ENCODE measurements at regions not wholly inside any gene's neighbourhood (a gene's known extent, or its start where the extent isn't known, plus 50 kb on each side); places are given as distances from the start of the nearest gene placed in this dataset.

- no peaks in the 10 kb centered on the region for H3K36me3 Mint-ChIP-seq (ENCODE audit: low read depth)
- peaks cover 41% of the 10 kb centered on the region for H3K9me3 Mint-ChIP-seq
- H3K4me3 Mint-ChIP-seq (ENCODE audit: low read depth): no peak overlapping the region
- no peak for DNase-seq (ENCODE audit: low spot score)
- intact Hi-C loops (cut with micrococcal nuclease): no loop called here
- no peak overlapping the region for H3K27ac Mint-ChIP-seq
- H3K4me1 Mint-ChIP-seq (ENCODE audit: low read depth): no peaks in the 10 kb centered on the region
- no peaks in the 10 kb centered on the region for H3K27me3 Mint-ChIP-seq (ENCODE audit: low read depth)
Observed at GRCh38 chr3:83683937-83684598, 1274.7 kb upstream of the CADM2 start.

- Mint-ChIP-seq H3K27me3 (ENCODE audit: low read depth) (no peaks in the 10 kb centered on the region), H3K4me3 (ENCODE audit: low read depth) (no peak overlapping the region), H3K9me3 (peaks cover 38% of the 10 kb centered on the region), H3K36me3 (ENCODE audit: low read depth) (no peaks in the 10 kb centered on the region), H3K27ac (no peak overlapping the region), H3K4me1 (ENCODE audit: low read depth) (no peaks in the 10 kb centered on the region)
- intact Hi-C loops (cut with micrococcal nuclease): no loop called here
- no peak for DNase-seq (ENCODE audit: low spot score)
Observed at GRCh38 chr3:83706669-83707068, 1252.1 kb upstream of the CADM2 start.

GRCh38 chr3:83715307-83715706 lies 1243.5 kb upstream of the CADM2 start:
- Mint-ChIP-seq H3K36me3 (ENCODE audit: low read depth) (no peaks in the 10 kb centered on the region), H3K27ac (no peak overlapping the region)

GRCh38 chr3:83729576-83729975 lies 1229.2 kb upstream of the CADM2 start:
- Mint-ChIP-seq H3K36me3 (ENCODE audit: low read depth) (no peaks in the 10 kb centered on the region), H3K9me3 (peaks cover 38% of the 10 kb centered on the region), H3K4me1 (ENCODE audit: low read depth) (no peaks in the 10 kb centered on the region), H3K27me3 (ENCODE audit: low read depth) (no peaks in the 10 kb centered on the region), H3K27ac (no peak overlapping the region), H3K4me3 (ENCODE audit: low read depth) (no peak overlapping the region)
- DNase-seq (ENCODE audit: low spot score): no peak
- intact Hi-C loops (cut with micrococcal nuclease): no loop called here

More at GRCh38 chr3:83715307-83715706, 1243.5 kb upstream of the CADM2 start:
- intact Hi-C loops (cut with micrococcal nuclease): no loop called here
- no peaks in the 10 kb centered on the region for H3K4me1 Mint-ChIP-seq (ENCODE audit: low read depth)
- H3K4me3 Mint-ChIP-seq (ENCODE audit: low read depth): no peak overlapping the region
- H3K9me3 Mint-ChIP-seq: peaks cover 16% of the 10 kb centered on the region
- DNase-seq (ENCODE audit: low spot score): no peak
- H3K27me3 Mint-ChIP-seq (ENCODE audit: low read depth): no peaks in the 10 kb centered on the region

GRCh38 chr3:83734656-83735055 lies 1224.1 kb upstream of the CADM2 start:
- no peak for DNase-seq (ENCODE audit: low spot score)
- Mint-ChIP-seq H3K27ac (no peak overlapping the region), H3K9me3 (peaks cover 12% of the 10 kb centered on the region), H3K27me3 (ENCODE audit: low read depth) (no peaks in the 10 kb centered on the region), H3K4me3 (ENCODE audit: low read depth) (no peak overlapping the region), H3K36me3 (ENCODE audit: low read depth) (no peaks in the 10 kb centered on the region), H3K4me1 (ENCODE audit: low read depth) (no peaks in the 10 kb centered on the region)
- intact Hi-C loops (cut with micrococcal nuclease): no loop called here

GRCh38 chr3:83738202-83738601 lies 1220.6 kb upstream of the CADM2 start:
- no peaks in the 10 kb centered on the region for H3K27me3 Mint-ChIP-seq (ENCODE audit: low read depth)
- H3K4me1 Mint-ChIP-seq (ENCODE audit: low read depth): no peaks in the 10 kb centered on the region
- no peak overlapping the region for H3K27ac Mint-ChIP-seq
- DNase-seq (ENCODE audit: low spot score): no peak
- H3K4me3 Mint-ChIP-seq (ENCODE audit: low read depth): no peak overlapping the region
- intact Hi-C loops (cut with micrococcal nuclease): no loop called here
- peaks cover 10% of the 10 kb centered on the region for H3K9me3 Mint-ChIP-seq
- H3K36me3 Mint-ChIP-seq (ENCODE audit: low read depth): no peaks in the 10 kb centered on the region

GRCh38 chr3:83740504-83740903 lies 1218.3 kb upstream of the CADM2 start:
- H3K9me3 Mint-ChIP-seq: peaks cover 28% of the 10 kb centered on the region
- no peaks in the 10 kb centered on the region for H3K27me3 Mint-ChIP-seq (ENCODE audit: low read depth)
- H3K36me3 Mint-ChIP-seq (ENCODE audit: low read depth): no peaks in the 10 kb centered on the region
- H3K4me3 Mint-ChIP-seq (ENCODE audit: low read depth): no peak overlapping the region
- intact Hi-C loops (cut with micrococcal nuclease): no loop called here
- no peaks in the 10 kb centered on the region for H3K4me1 Mint-ChIP-seq (ENCODE audit: low read depth)
- no peak overlapping the region for H3K27ac Mint-ChIP-seq
- no peak for DNase-seq (ENCODE audit: low spot score)

- no peak overlapping the region for H3K27ac Mint-ChIP-seq
- no peaks in the 10 kb centered on the region for H3K36me3 Mint-ChIP-seq (ENCODE audit: low read depth)
- no peak for DNase-seq (ENCODE audit: low spot score)
- H3K4me1 Mint-ChIP-seq (ENCODE audit: low read depth): no peaks in the 10 kb centered on the region
- H3K27me3 Mint-ChIP-seq (ENCODE audit: low read depth): no peaks in the 10 kb centered on the region
- H3K9me3 Mint-ChIP-seq: peaks cover 36% of the 10 kb centered on the region
- intact Hi-C loops (cut with micrococcal nuclease): no loop called here
- no peak overlapping the region for H3K4me3 Mint-ChIP-seq (ENCODE audit: low read depth)
Observed at GRCh38 chr3:83765956-83766355, 1192.8 kb upstream of the CADM2 start.

- Mint-ChIP-seq H3K27me3 (ENCODE audit: low read depth) (no peaks in the 10 kb centered on the region), H3K4me3 (ENCODE audit: low read depth) (no peak overlapping the region), H3K36me3 (ENCODE audit: low read depth) (no peaks in the 10 kb centered on the region), H3K9me3 (peaks cover 35% of the 10 kb centered on the region), H3K4me1 (ENCODE audit: low read depth) (no peaks in the 10 kb centered on the region), H3K27ac (no peak overlapping the region)
- no peak for DNase-seq (ENCODE audit: low spot score)
- intact Hi-C loops (cut with micrococcal nuclease): no loop called here
Observed at GRCh38 chr3:83769791-83770663, 1188.8 kb upstream of the CADM2 start.

- no peak overlapping the region for H3K27ac Mint-ChIP-seq
- H3K9me3 Mint-ChIP-seq: peaks cover 33% of the 10 kb centered on the region
- no peaks in the 10 kb centered on the region for H3K4me1 Mint-ChIP-seq (ENCODE audit: low read depth)
- no peak for DNase-seq (ENCODE audit: low spot score)
- H3K27me3 Mint-ChIP-seq (ENCODE audit: low read depth): no peaks in the 10 kb centered on the region
- no peaks in the 10 kb centered on the region for H3K36me3 Mint-ChIP-seq (ENCODE audit: low read depth)
- H3K4me3 Mint-ChIP-seq (ENCODE audit: low read depth): no peak overlapping the region
- intact Hi-C loops (cut with micrococcal nuclease): no loop called here
Observed at GRCh38 chr3:83770664-83771402, 1188.0 kb upstream of the CADM2 start.

- Mint-ChIP-seq H3K4me3 (ENCODE audit: low read depth) (no peak overlapping the region), H3K36me3 (ENCODE audit: low read depth) (no peaks in the 10 kb centered on the region), H3K27me3 (ENCODE audit: low read depth) (no peaks in the 10 kb centered on the region), H3K9me3 (peaks cover 25% of the 10 kb centered on the region), H3K4me1 (ENCODE audit: low read depth) (no peaks in the 10 kb centered on the region), H3K27ac (no peak overlapping the region)
- DNase-seq (ENCODE audit: low spot score): no peak
- intact Hi-C loops (cut with micrococcal nuclease): no loop called here
Observed at GRCh38 chr3:83802801-83803200, 1156.0 kb upstream of the CADM2 start.

- H3K9me3 Mint-ChIP-seq: peaks cover 28% of the 10 kb centered on the region
- H3K27me3 Mint-ChIP-seq (ENCODE audit: low read depth): no peaks in the 10 kb centered on the region
- H3K27ac Mint-ChIP-seq: no peak overlapping the region
- intact Hi-C loops (cut with micrococcal nuclease): no loop called here
- no peaks in the 10 kb centered on the region for H3K4me1 Mint-ChIP-seq (ENCODE audit: low read depth)
- no peaks in the 10 kb centered on the region for H3K36me3 Mint-ChIP-seq (ENCODE audit: low read depth)
- no peak overlapping the region for H3K4me3 Mint-ChIP-seq (ENCODE audit: low read depth)
- DNase-seq (ENCODE audit: low spot score): no peak
Observed at GRCh38 chr3:83807511-83807910, 1151.3 kb upstream of the CADM2 start.

GRCh38 chr3:83813176-83813575 lies 1145.6 kb upstream of the CADM2 start:
- Mint-ChIP-seq H3K4me1 (ENCODE audit: low read depth) (no peaks in the 10 kb centered on the region), H3K27me3 (ENCODE audit: low read depth) (no peaks in the 10 kb centered on the region), H3K27ac (no peak overlapping the region), H3K4me3 (ENCODE audit: low read depth) (no peak overlapping the region), H3K36me3 (ENCODE audit: low read depth) (no peaks in the 10 kb centered on the region), H3K9me3 (peaks cover 52% of the 10 kb centered on the region)
- no peak for DNase-seq (ENCODE audit: low spot score)
- intact Hi-C loops (cut with micrococcal nuclease): no loop called here
